ENCODE measurements at regions not wholly inside any gene's neighbourhood (a gene's known extent, or its start where the extent isn't known, plus 50 kb on each side); places are given as distances from the start of the nearest gene placed in this dataset.

- H3K27me3 ChIP-seq (ENCODE audit: insufficient read depth, insufficient read length), result no peaks in the 10 kb centered on the region
- no peak overlapping the region for H3K4me3 ChIP-seq (ENCODE audit: insufficient read length, low read depth)
- no peak for DNase-seq (ENCODE audit: low read depth, low spot score)
- no peak overlapping the region for H3K9ac ChIP-seq (ENCODE audit: insufficient read length, low read depth)
- TF ChIP-seq ZNF274 (IDR thresholded peaks at IDR 0.05; ENCODE audit: low read depth, low read length), result no peak
- no peak for TF ChIP-seq SUZ12 (IDR thresholded peaks at IDR 0.05; ENCODE audit: extremely low read depth, insufficient read depth, insufficient read length)
- TF ChIP-seq YY1 (IDR thresholded peaks at IDR 0.05; ENCODE audit: insufficient read depth, insufficient read length), result no peak
- no peaks in the 10 kb centered on the region for H3K9me3 ChIP-seq (ENCODE audit: insufficient read depth, low read length)
- H3K4me1 ChIP-seq (ENCODE audit: insufficient read depth, insufficient read length), result no peaks in the 10 kb centered on the region
- H3K36me3 ChIP-seq (ENCODE audit: insufficient read depth, insufficient read length, low read length), result no peaks in the 10 kb centered on the region
These were observed 265.2 kb downstream of the KCNA4 start for GRCh38 chr11:29751618-29752017.

- no peak for DNase-seq (ENCODE audit: low read depth, low spot score)
These were observed 266.4 kb downstream of the KCNA4 start for GRCh38 chr11:29750392-29750791.

GRCh38 chr11:29734287-29734686 lies 282.5 kb downstream of the KCNA4 start:
- Histone ChIP-seq H3K27me3 (ENCODE audit: insufficient read depth, insufficient read length) (no peaks in the 10 kb centered on the region), H3K4me1 (ENCODE audit: insufficient read depth, insufficient read length) (no peaks in the 10 kb centered on the region), H3K4me3 (ENCODE audit: insufficient read length, low read depth) (no peak overlapping the region), H3K9me3 (ENCODE audit: insufficient read depth, low read length) (no peaks in the 10 kb centered on the region), H3K36me3 (ENCODE audit: insufficient read depth, insufficient read length, low read length) (no peaks in the 10 kb centered on the region), H3K9ac (ENCODE audit: insufficient read length, low read depth) (no peak overlapping the region)
- no peak for DNase-seq (ENCODE audit: low read depth, low spot score)
- TF ChIP-seq YY1 (IDR thresholded peaks at IDR 0.05; ENCODE audit: insufficient read depth, insufficient read length) (no peak), ZNF274 (IDR thresholded peaks at IDR 0.05; ENCODE audit: low read depth, low read length) (no peak), SUZ12 (IDR thresholded peaks at IDR 0.05; ENCODE audit: extremely low read depth, insufficient read depth, insufficient read length) (no peak)

More at GRCh38 chr11:29750392-29750791, 266.4 kb downstream of the KCNA4 start:
- H3K9ac ChIP-seq (ENCODE audit: insufficient read length, low read depth), result no peak overlapping the region
- no peaks in the 10 kb centered on the region for H3K27me3 ChIP-seq (ENCODE audit: insufficient read depth, insufficient read length)
- H3K4me1 ChIP-seq (ENCODE audit: insufficient read depth, insufficient read length), result no peaks in the 10 kb centered on the region
- H3K9me3 ChIP-seq (ENCODE audit: insufficient read depth, low read length), result no peaks in the 10 kb centered on the region
- no peak for TF ChIP-seq SUZ12 (IDR thresholded peaks at IDR 0.05; ENCODE audit: extremely low read depth, insufficient read depth, insufficient read length)
- no peak for TF ChIP-seq YY1 (IDR thresholded peaks at IDR 0.05; ENCODE audit: insufficient read depth, insufficient read length)
- TF ChIP-seq ZNF274 (IDR thresholded peaks at IDR 0.05; ENCODE audit: low read depth, low read length), result no peak
- H3K36me3 ChIP-seq (ENCODE audit: insufficient read depth, insufficient read length, low read length), result no peaks in the 10 kb centered on the region
- no peak overlapping the region for H3K4me3 ChIP-seq (ENCODE audit: insufficient read length, low read depth)

- Histone ChIP-seq H3K9ac (ENCODE audit: insufficient read length, low read depth) (no peak overlapping the region), H3K36me3 (ENCODE audit: insufficient read depth, insufficient read length, low read length) (no peaks in the 10 kb centered on the region), H3K4me1 (ENCODE audit: insufficient read depth, insufficient read length) (no peaks in the 10 kb centered on the region), H3K4me3 (ENCODE audit: insufficient read length, low read depth) (no peak overlapping the region), H3K9me3 (ENCODE audit: insufficient read depth, low read length) (no peaks in the 10 kb centered on the region; the same call in 1 of the 2 replicates), H3K27me3 (ENCODE audit: insufficient read depth, insufficient read length) (no peaks in the 10 kb centered on the region)
- TF ChIP-seq ZNF274 (IDR thresholded peaks at IDR 0.05; ENCODE audit: low read depth, low read length) (no peak), YY1 (IDR thresholded peaks at IDR 0.05; ENCODE audit: insufficient read depth, insufficient read length) (no peak), SUZ12 (IDR thresholded peaks at IDR 0.05; ENCODE audit: extremely low read depth, insufficient read depth, insufficient read length) (no peak)
- no peak for DNase-seq (ENCODE audit: low read depth, low spot score)
These were observed 303.0 kb downstream of the KCNA4 start for GRCh38 chr11:29713831-29714320.

GRCh38 chr11:29712616-29713015 lies 304.2 kb downstream of the KCNA4 start:
- Histone ChIP-seq H3K9me3 (ENCODE audit: insufficient read depth, low read length) (no peaks in the 10 kb centered on the region; the same call in 1 of the 2 replicates), H3K4me3 (ENCODE audit: insufficient read length, low read depth) (no peak overlapping the region), H3K36me3 (ENCODE audit: insufficient read depth, insufficient read length, low read length) (no peaks in the 10 kb centered on the region), H3K9ac (ENCODE audit: insufficient read length, low read depth) (no peak overlapping the region), H3K27me3 (ENCODE audit: insufficient read depth, insufficient read length) (no peaks in the 10 kb centered on the region), H3K4me1 (ENCODE audit: insufficient read depth, insufficient read length) (no peaks in the 10 kb centered on the region)
- TF ChIP-seq SUZ12 (IDR thresholded peaks at IDR 0.05; ENCODE audit: extremely low read depth, insufficient read depth, insufficient read length), result no peak
- TF ChIP-seq YY1 (IDR thresholded peaks at IDR 0.05; ENCODE audit: insufficient read depth, insufficient read length), result no peak
- no peak for DNase-seq (ENCODE audit: low read depth, low spot score)

- Histone ChIP-seq H3K4me1 (ENCODE audit: insufficient read depth, insufficient read length) (no peaks in the 10 kb centered on the region), H3K27me3 (ENCODE audit: insufficient read depth, insufficient read length) (no peaks in the 10 kb centered on the region), H3K4me3 (ENCODE audit: insufficient read length, low read depth) (no peak overlapping the region), H3K36me3 (ENCODE audit: insufficient read depth, insufficient read length, low read length) (no peaks in the 10 kb centered on the region), H3K9me3 (ENCODE audit: insufficient read depth, low read length) (no peaks in the 10 kb centered on the region; the same call in 1 of the 2 replicates), H3K9ac (ENCODE audit: insufficient read length, low read depth) (no peak overlapping the region)
- no peak for TF ChIP-seq YY1 (IDR thresholded peaks at IDR 0.05; ENCODE audit: insufficient read depth, insufficient read length)
- TF ChIP-seq ZNF274 (IDR thresholded peaks at IDR 0.05; ENCODE audit: low read depth, low read length), result no peak
- TF ChIP-seq SUZ12 (IDR thresholded peaks at IDR 0.05; ENCODE audit: extremely low read depth, insufficient read depth, insufficient read length), result no peak
- DNase-seq (ENCODE audit: low read depth, low spot score), result no peak
These were observed 308.9 kb downstream of the KCNA4 start for GRCh38 chr11:29707924-29708323.

- H3K4me3 ChIP-seq (ENCODE audit: insufficient read length, low read depth), result no peak overlapping the region
- H3K9me3 ChIP-seq (ENCODE audit: insufficient read depth, low read length), result no peaks in the 10 kb centered on the region
- no peaks in the 10 kb centered on the region for H3K27me3 ChIP-seq (ENCODE audit: insufficient read depth, insufficient read length)
- TF ChIP-seq YY1 (IDR thresholded peaks at IDR 0.05; ENCODE audit: insufficient read depth, insufficient read length) (no peak), ZNF274 (IDR thresholded peaks at IDR 0.05; ENCODE audit: low read depth, low read length) (no peak), SUZ12 (IDR thresholded peaks at IDR 0.05; ENCODE audit: extremely low read depth, insufficient read depth, insufficient read length) (no peak)
- no peak overlapping the region for H3K9ac ChIP-seq (ENCODE audit: insufficient read length, low read depth)
- no peaks in the 10 kb centered on the region for H3K4me1 ChIP-seq (ENCODE audit: insufficient read depth, insufficient read length)
- DNase-seq (ENCODE audit: low read depth, low spot score), result no peak
- no peaks in the 10 kb centered on the region for H3K36me3 ChIP-seq (ENCODE audit: insufficient read depth, insufficient read length, low read length)
These were observed 331.5 kb downstream of the KCNA4 start for GRCh38 chr11:29685361-29685760.

Data from NT2/D1 (cell line).